OCI-LY1 (cell line): ENCODE measurements at regions not wholly inside any gene's neighbourhood (a gene's known extent, or its start where the extent isn't known, plus 50 kb on each side); places are given as distances from the start of the nearest gene placed in this dataset.

Experiments
- H2AFZ ChIP-seq: fragments of 200-600 bp; sonication (generic), shearing (Covaris generic); 2 replicates; pipeline ENCODE4 v1.6.0; 2014; ENCODE audit warnings: antibody characterized with exemption, mild to moderate bottlenecking, low read length
- H3F3A ChIP-seq: fragments of 200-600 bp; sonication (generic), shearing (Covaris generic); 2 replicates; pipeline ENCODE4 v1.6.0; 2014; ENCODE audit warnings: mild to moderate bottlenecking, antibody characterized with exemption, low read length, moderate library complexity; ENCODE audit not compliant: insufficient read depth
- H3K27ac ChIP-seq: fragments of 200-600 bp; sonication (generic); 2 replicates; pipeline ENCODE4 v1.5.1; 2014; ENCODE audit warnings: low read length, mixed run types, mild to moderate bottlenecking, low read depth; ENCODE audit not compliant: poor library complexity, severe bottlenecking
- H3K27me3 ChIP-seq: fragments of 200-600 bp; sonication (generic); 2 replicates; pipeline ENCODE4 v1.6.0; 2014; ENCODE audit warnings: antibody characterized with exemption, mild to moderate bottlenecking, low read length, moderate library complexity; ENCODE audit not compliant: insufficient read depth
- H3K36me3 ChIP-seq: fragments of 200-600 bp; sonication (generic); 2 replicates; pipeline ENCODE4 v1.6.1; 2014; ENCODE audit warnings: mild to moderate bottlenecking, antibody characterized with exemption, low read length, moderate library complexity, mixed read lengths; ENCODE audit not compliant: insufficient read depth
- H3K4me1 ChIP-seq: fragments of 200-600 bp; sonication (generic); 2 replicates; pipeline ENCODE4 v1.5.1; 2014; ENCODE audit warnings: mild to moderate bottlenecking, low read length, moderate library complexity; ENCODE audit not compliant: insufficient read depth, severe bottlenecking
- H3K4me2 ChIP-seq: fragments of 200-600 bp; sonication (generic), shearing (Covaris generic); 2 replicates; pipeline ENCODE4 v1.6.1; 2014; ENCODE audit warnings: low read length
- H3K4me3 ChIP-seq: fragments of 200-600 bp; sonication (generic); 2 replicates; pipeline ENCODE4 v1.5.1; 2014; ENCODE audit warnings: low read length, low read depth, mild to moderate bottlenecking, mixed read lengths; ENCODE audit not compliant: poor library complexity, severe bottlenecking
- H3K79me2 ChIP-seq: fragments of 200-600 bp; shearing (Covaris generic); 2 replicates; pipeline ENCODE4 v1.6.1; 2016; ENCODE audit warnings: mixed run types, low read length, mixed read lengths; ENCODE audit not compliant: insufficient read depth
- H3K9ac ChIP-seq: fragments of 200-600 bp; sonication (generic), shearing (Covaris generic); 2 replicates; pipeline ENCODE4 v1.6.1; 2014; ENCODE audit warnings: mild to moderate bottlenecking, low read length, mixed read lengths
- H3K9me2 ChIP-seq: fragments of 200-600 bp; sonication (generic), shearing (Covaris generic); 2 replicates; pipeline ENCODE4 v1.6.1; 2014; ENCODE audit warnings: low read depth, mild to moderate bottlenecking, low read length, mixed read lengths
- H3K9me3 ChIP-seq: fragments of 200-600 bp; shearing (Covaris generic); 2 replicates; pipeline ENCODE4 v1.6.1; 2014; ENCODE audit warnings: low read length, mixed read lengths
- H4K20me1 ChIP-seq: fragments of 200-600 bp; sonication (generic), shearing (Covaris generic); 2 replicates; pipeline ENCODE4 v1.6.0; 2016; ENCODE audit warnings: mild to moderate bottlenecking, low read length; ENCODE audit not compliant: insufficient read depth
- EZH2 ChIP-seq: fragments of 200-600 bp; sonication (generic), shearing (Covaris generic); IDR thresholded peaks from 2 replicates; pipeline ENCODE4 v1.8.0; 2017; ENCODE audit warnings: borderline replicate concordance, mixed run types, mild to moderate bottlenecking, antibody characterized with exemption, low read length, moderate library complexity, mixed read lengths
- TF ChIP-seq, protein P1 (sequence below): fragments of 200-600 bp; sonication (generic), shearing (Covaris generic); IDR thresholded peaks from 2 replicates; pipeline ENCODE4 v1.5.1; 2017; ENCODE audit warnings: mild to moderate bottlenecking, antibody characterized with exemption, low read length, moderate library complexity, mixed read lengths

DNA sequence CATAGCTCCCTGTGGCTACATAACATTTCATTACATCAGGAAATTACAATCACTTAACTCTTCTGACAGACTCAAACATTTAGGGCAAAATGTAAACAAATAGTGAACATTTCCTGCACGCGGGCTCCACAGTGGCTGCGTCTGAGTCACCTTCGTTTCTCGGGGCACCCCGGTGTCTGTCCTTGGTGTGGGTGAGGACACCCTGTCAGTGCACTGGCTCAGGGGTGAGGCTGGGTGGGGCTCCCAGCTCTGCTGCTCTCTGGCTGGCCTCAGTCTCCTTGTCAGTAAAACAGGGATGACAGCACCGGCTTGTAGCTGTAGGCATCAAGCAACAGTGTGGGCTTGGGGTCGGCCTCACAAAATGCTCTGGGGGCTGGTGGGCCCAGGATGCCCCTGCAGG lies 237.1 kb upstream of the SHH start:
- Histone ChIP-seq H3F3A (no peaks in the 10 kb centered on the region), H3K9me2 (no peaks in the 10 kb centered on the region), H3K9ac (no peak overlapping the region), H3K4me2 (no peak overlapping the region), H4K20me1 (no peaks in the 10 kb centered on the region), H3K36me3 (no peaks in the 10 kb centered on the region), H3K4me1 (no peaks in the 10 kb centered on the region), H3K27me3 (no peaks in the 10 kb centered on the region), H3K9me3 (no peaks in the 10 kb centered on the region), H3K79me2 (no peaks in the 10 kb centered on the region), H2AFZ (no peak overlapping the region), H3K4me3 (no peak overlapping the region), H3K27ac (no peak overlapping the region)
- no peak for TF ChIP-seq EZH2
- TF ChIP-seq, protein P1, sequence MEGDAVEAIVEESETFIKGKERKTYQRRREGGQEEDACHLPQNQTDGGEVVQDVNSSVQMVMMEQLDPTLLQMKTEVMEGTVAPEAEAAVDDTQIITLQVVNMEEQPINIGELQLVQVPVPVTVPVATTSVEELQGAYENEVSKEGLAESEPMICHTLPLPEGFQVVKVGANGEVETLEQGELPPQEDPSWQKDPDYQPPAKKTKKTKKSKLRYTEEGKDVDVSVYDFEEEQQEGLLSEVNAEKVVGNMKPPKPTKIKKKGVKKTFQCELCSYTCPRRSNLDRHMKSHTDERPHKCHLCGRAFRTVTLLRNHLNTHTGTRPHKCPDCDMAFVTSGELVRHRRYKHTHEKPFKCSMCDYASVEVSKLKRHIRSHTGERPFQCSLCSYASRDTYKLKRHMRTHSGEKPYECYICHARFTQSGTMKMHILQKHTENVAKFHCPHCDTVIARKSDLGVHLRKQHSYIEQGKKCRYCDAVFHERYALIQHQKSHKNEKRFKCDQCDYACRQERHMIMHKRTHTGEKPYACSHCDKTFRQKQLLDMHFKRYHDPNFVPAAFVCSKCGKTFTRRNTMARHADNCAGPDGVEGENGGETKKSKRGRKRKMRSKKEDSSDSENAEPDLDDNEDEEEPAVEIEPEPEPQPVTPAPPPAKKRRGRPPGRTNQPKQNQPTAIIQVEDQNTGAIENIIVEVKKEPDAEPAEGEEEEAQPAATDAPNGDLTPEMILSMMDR = no peak

DNA sequence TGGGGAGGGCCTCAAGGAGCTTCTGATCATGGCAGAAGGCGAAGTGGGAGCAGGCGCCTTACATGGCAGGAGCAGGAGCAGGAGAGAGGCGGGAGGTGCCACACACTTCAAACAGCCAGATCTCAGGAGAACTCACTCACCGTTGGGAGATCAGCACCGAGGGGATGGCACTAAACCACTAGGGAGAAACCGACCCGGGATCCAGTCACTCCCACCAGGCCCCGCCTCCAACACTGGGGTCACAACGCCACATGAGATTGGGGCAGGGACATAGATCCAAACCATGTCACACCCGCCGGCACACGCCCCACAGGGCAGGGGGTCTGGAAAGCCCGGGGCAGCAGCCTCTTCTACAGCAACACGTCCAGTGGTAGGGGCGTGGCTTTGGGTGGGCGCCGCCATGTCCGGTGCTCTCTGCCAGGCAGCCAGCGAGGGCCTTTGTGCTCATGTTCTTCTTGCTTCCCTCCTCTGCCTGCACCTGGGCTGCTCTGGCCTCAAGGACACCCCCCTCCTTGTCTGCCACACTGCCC lies 233.8 kb upstream of the SHH start:
- Histone ChIP-seq H3K9ac (no peak overlapping the region), H2AFZ (no peak overlapping the region), H3K27me3 (no peaks in the 10 kb centered on the region; the same call in 1 of the 2 replicates), H3K4me3 (no peak overlapping the region), H3K36me3 (no peaks in the 10 kb centered on the region), H3K4me1 (no peaks in the 10 kb centered on the region), H3K9me3 (no peaks in the 10 kb centered on the region), H3K27ac (no peak overlapping the region), H3K4me2 (no peak overlapping the region), H3K79me2 (no peaks in the 10 kb centered on the region), H3K9me2 (no peaks in the 10 kb centered on the region), H4K20me1 (no peaks in the 10 kb centered on the region), H3F3A (no peaks in the 10 kb centered on the region)
- TF ChIP-seq EZH2 = no peak
- TF ChIP-seq, protein P1 = no peak

DNA sequence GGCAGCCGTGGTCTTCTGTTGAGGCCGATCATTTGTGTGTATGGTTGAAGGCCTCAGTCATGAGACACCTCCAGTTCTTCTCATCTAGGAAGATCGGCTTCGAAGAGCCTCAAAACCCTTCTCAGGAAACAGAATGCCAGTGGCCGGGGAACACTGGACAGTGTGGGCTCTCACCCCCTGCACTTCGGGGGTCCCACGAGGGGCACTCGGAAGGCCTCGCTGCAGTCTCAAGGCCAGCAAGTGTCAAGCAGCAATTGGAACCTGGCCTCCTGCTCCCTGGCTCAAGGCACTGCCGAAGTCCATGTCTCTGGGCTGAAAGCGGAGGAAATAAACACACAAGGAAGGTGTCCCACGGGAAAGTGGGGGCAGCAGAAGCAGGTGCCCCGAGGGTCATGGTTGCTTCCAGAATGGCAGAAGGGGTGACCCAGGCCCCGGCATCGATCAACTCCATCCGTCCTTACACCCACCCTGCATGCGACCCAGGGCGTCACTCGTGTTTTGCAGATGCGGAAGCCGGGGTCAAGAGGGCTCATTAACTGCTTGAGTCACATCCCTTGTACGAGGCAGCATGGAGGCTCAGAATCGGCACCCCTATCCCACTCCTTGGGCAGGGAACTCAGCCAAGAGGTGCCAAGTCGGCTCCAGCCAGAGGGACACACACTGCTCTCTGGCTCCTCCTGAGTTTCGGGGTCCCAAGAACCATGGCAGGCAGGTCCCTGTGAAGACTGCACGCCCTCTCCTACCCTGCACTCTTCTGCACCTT lies 231.3 kb upstream of the SHH start:
- H3K36me3 ChIP-seq = no peaks in the 10 kb centered on the region
- H4K20me1 ChIP-seq = no peaks in the 10 kb centered on the region
- no peak overlapping the region for H3K9ac ChIP-seq
- H3F3A ChIP-seq = no peaks in the 10 kb centered on the region
- H3K4me1 ChIP-seq = no peaks in the 10 kb centered on the region
- no peaks in the 10 kb centered on the region for H3K9me3 ChIP-seq
- no peaks in the 10 kb centered on the region for H3K79me2 ChIP-seq
- TF ChIP-seq, protein P1 = no peak
- no peak for TF ChIP-seq EZH2
- H3K4me3 ChIP-seq = no peak overlapping the region
- H2AFZ ChIP-seq = no peak overlapping the region
- H3K27ac ChIP-seq = no peak overlapping the region
- no peaks in the 10 kb centered on the region for H3K9me2 ChIP-seq
- no peak overlapping the region for H3K4me2 ChIP-seq
- no peaks in the 10 kb centered on the region; the same call in 1 of the 2 replicates for H3K27me3 ChIP-seq
